ENCODE measurements at regions not wholly inside any gene's neighbourhood (a gene's known extent, or its start where the extent isn't known, plus 50 kb on each side); places are given as distances from the start of the nearest gene placed in this dataset.
"Not testable (repeated sequence)": the region's sequence is repeated elsewhere in the genome, so short reads cannot be mapped to it uniquely, and the experiment has no call there.

GRCh38 chr4:104269603-104270002, 225.1 kb downstream of the CXXC4 start:
- TF ChIP-seq CTCF (IDR thresholded peaks at IDR 0.05); ZFX (IDR thresholded peaks at IDR 0.05; ENCODE audit: borderline replicate concordance): not testable (repeated sequence)
